ENCODE measurements at regions not wholly inside any gene's neighbourhood (a gene's known extent, or its start where the extent isn't known, plus 50 kb on each side); places are given as distances from the start of the nearest gene placed in this dataset.

DNA sequence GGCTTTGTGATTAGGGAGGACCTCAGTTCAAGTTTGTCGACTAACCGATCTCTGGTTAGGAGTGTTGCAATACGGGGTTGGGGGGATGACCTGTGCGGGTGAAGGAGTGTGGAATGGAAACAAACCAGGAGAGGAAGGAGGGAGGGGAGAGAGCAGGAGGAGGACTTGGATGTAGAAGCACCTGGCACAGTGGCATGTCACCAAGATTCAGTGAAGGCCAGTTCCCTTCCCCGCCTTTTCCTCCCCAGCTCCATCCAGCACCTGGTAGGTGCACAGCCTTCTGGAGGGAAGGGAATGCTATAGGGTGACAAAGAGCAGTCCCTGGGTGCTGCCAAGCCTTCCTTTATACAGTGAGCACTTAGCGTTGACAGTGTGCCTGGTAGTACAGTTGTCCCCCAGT lies 107.4 kb upstream of the CRHR1 start:
- TF ChIP-seq, protein P1, sequence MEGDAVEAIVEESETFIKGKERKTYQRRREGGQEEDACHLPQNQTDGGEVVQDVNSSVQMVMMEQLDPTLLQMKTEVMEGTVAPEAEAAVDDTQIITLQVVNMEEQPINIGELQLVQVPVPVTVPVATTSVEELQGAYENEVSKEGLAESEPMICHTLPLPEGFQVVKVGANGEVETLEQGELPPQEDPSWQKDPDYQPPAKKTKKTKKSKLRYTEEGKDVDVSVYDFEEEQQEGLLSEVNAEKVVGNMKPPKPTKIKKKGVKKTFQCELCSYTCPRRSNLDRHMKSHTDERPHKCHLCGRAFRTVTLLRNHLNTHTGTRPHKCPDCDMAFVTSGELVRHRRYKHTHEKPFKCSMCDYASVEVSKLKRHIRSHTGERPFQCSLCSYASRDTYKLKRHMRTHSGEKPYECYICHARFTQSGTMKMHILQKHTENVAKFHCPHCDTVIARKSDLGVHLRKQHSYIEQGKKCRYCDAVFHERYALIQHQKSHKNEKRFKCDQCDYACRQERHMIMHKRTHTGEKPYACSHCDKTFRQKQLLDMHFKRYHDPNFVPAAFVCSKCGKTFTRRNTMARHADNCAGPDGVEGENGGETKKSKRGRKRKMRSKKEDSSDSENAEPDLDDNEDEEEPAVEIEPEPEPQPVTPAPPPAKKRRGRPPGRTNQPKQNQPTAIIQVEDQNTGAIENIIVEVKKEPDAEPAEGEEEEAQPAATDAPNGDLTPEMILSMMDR (IDR thresholded peaks at IDR 0.05; ENCODE audit: low read length, missing control alignments): no peak
- no peak overlapping the region for H3K4me3 ChIP-seq (replicated peaks; ENCODE audit: low read depth, low read length)
- DNase-seq (ENCODE audit: low read depth): no peak

DNA sequence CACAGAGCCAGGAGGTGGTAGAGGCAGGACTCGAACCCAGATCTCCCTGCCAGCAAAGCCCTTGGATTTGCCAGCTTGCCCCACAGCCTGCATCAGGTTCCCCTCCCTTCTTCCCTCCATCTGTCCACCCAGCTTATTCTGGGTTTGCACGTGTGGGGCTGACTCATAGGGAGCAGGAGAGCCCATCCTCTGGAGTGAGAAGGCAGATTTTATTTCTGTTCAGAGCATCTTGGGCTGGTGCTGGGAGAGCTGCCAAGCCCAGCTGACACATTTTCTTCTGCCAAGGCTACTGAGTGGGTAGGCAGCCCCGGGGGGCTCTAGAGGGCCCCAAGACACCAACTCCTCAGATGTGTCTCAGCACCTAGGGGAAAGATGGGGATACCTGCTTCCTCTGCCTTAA lies 106.3 kb upstream of the CRHR1 start:
- H3K4me3 ChIP-seq (replicated peaks; ENCODE audit: low read depth, low read length): no peak overlapping the region
- TF ChIP-seq, protein P1 (IDR thresholded peaks at IDR 0.05; ENCODE audit: low read length, missing control alignments): no peak
- no peak for DNase-seq (ENCODE audit: low read depth)

DNA sequence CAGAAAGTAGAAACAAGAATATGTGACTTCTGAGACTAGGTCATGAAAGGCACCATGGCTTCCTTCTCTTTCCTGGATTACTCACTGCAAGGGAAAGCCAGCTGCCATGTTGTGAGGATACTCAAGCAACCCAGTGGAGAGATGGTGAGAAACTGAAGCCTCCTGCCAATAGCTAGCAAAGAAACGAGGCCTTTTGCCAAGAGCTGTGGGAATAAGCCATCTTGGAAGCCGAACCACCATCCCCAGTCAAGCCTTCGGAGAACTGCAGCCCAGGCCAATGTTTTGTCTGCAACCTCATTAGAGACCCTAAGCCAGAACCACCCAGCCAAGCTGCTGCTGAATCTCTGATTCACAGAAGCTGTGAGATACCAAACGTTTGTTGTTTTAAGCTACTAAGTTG lies 104.7 kb upstream of the CRHR1 start:
- TF ChIP-seq, protein P1 (IDR thresholded peaks at IDR 0.05; ENCODE audit: low read length, missing control alignments): no peak
- no peak overlapping the region for H3K4me3 ChIP-seq (replicated peaks; ENCODE audit: low read depth, low read length)
- no peak for DNase-seq (ENCODE audit: low read depth)

DNA sequence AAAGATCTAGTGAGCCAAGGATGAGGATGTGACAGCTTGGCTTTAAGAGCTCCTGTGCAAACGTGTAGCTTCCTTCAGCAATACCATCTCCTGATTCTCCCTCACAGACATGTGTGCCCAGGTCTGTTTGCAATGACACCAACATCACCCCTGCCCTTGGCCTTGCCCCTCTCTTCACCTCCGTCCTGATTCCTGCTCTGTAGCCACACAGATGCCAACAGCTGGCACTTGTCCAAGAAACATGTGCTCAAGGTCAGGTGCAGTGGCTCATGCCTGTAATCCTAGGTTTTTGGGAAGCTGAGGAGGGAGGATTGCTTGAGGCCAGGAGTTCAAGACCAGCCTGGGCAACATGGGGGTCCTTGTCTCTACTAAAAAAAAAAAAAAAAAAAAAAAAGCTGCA lies 103.8 kb upstream of the CRHR1 start:
- TF ChIP-seq, protein P1 (IDR thresholded peaks at IDR 0.05; ENCODE audit: low read length, missing control alignments): no peak
- no peak overlapping the region for H3K4me3 ChIP-seq (replicated peaks; ENCODE audit: low read depth, low read length)

DNA sequence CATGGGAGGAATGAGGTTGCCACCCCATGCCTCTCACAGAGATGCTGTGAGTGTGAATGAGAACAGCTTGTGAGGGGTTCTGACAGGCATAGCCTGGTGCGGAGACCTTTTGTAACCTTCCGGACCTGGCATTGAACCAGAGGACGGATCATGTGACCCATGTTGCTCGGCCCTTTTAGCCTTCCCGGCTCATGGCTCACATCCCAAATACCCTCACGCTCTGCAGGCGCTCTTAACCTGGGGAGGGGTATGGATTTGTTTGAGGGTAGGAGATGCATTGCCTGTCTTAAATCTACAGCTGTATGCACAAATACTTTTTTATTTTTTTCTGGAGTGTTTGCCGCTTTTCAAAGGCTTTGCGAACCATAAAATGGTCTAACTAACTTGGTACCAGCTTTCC lies 102.4 kb upstream of the CRHR1 start:
- H3K4me3 ChIP-seq (replicated peaks; ENCODE audit: low read depth, low read length): no peak overlapping the region
- no peak for DNase-seq (ENCODE audit: low read depth)
- TF ChIP-seq, protein P1 (IDR thresholded peaks at IDR 0.05; ENCODE audit: low read length, missing control alignments): no peak

More for the DNA sequence above, 103.8 kb upstream of the CRHR1 start:
- DNase-seq (ENCODE audit: low read depth): no peak

DNA sequence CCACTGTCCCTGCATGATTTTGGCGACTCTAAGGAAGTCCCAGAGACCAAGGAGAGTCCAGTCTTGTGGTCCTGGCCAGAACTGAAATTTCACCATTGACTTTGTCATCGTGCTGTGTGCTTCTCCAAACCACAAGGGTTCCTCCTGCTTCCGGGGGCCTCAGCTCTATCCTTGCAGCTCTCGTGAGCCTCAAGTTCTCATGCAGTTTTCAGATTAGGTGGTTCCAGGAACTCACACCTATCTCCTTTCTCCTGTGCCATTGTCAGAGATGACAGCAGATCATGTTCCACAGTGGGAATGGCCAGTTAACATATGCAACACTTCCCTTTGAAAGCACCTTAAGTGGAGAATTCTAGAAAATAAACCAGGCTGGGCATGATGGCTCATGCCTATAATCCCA lies 97.9 kb upstream of the CRHR1 start:
- TF ChIP-seq, protein P1 (IDR thresholded peaks at IDR 0.05; ENCODE audit: low read length, missing control alignments): no peak

DNA sequence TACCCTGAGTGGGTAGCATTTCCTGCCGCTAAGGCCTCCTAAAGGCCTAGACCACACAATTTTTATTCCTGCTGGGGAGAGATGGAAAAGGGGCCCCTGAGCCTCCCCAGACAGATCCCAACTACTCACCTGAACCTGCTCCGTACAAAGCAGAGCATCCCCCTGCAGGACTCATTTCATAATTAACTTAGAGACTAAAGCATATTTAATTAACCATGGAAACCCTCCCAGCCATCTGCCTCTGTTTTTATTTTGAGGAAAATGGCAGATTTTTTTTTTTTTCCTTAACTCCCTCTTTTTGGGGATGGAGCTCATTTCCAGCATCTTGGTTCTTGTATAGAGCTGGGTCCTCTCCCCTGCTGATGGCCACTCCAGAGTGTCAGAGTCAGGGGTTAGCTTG lies 96.5 kb upstream of the CRHR1 start:
- H3K4me3 ChIP-seq (replicated peaks; ENCODE audit: low read depth, low read length): no peak overlapping the region
- TF ChIP-seq, protein P1 (IDR thresholded peaks at IDR 0.05; ENCODE audit: low read length, missing control alignments): no peak
- no peak for DNase-seq (ENCODE audit: low read depth)

More for the DNA sequence above, 97.9 kb upstream of the CRHR1 start:
- no peak for DNase-seq (ENCODE audit: low read depth)
- H3K4me3 ChIP-seq (replicated peaks; ENCODE audit: low read depth, low read length): no peak overlapping the region

Data from fibroblast of pulmonary artery (primary cell).